ENCODE measurements at regions not wholly inside any gene's neighbourhood (a gene's known extent, or its start where the extent isn't known, plus 50 kb on each side); places are given as distances from the start of the nearest gene placed in this dataset.
A peak's percentile ranks its signal among the peaks of the same experiment; 100 is the strongest.
"Not testable (repeated sequence)": the region's sequence is repeated elsewhere in the genome, so short reads cannot be mapped to it uniquely, and the experiment has no call there.

DNA sequence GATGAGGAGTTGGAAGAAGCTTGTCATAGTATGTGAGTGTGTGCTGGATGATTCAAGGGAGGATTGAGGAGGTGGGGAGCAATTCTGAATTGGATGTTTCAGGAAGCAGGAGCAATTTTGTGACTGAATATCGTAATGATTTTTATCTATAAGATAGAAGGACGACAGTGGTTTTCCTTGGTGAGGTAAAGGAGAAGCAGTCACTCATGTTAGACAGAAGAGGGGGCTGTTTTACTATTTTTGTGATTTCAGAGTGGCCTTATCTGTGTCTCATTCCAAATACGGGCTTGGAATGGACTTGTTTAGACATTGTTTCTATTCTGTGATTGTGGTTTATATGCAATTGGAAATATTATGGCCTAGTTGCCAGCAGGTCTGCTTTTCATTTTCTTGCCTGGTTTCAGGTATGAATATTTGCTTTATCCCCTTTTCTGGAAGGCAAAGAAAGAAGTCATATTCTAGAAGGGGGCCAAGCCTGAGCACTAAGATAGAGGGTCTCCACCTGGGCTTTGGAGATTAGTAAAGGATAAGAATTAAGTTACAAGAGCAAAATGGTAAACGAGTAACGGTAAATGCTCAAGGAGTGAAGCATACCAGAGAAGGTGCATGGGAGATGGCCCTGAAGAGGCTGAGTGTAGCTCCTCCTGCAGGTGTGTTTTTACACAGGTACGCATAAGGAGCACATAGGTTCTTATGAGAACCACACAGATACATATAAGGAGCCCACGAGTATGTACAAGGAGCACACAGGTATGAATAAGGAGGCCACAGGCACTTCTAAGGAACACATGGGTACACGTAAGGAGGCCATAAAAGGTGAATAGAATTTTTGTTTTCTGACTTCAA, 124.6 kb upstream of the KCNAB1 start:
- no peak for DNase-seq

DNA sequence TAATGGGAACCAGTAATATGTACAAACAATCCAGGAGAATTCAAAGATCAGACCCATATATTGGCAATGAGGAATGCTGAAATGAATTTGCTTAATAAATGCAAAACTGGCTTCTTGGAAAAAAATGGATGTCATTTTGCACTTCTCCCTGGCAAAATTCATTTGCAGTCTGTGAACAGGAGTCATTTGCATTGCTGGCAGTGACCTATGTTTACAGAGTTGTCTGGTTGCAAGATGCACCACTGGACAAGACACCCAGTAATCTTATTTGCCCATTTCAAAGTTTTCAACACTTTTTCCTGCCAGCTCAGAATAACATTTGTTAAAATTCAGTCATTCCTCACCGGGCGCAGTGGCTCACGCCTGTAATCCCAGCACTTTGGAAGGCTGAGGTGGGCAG, 123.5 kb upstream of the KCNAB1 start:
- DNase-seq: no peak

DNA sequence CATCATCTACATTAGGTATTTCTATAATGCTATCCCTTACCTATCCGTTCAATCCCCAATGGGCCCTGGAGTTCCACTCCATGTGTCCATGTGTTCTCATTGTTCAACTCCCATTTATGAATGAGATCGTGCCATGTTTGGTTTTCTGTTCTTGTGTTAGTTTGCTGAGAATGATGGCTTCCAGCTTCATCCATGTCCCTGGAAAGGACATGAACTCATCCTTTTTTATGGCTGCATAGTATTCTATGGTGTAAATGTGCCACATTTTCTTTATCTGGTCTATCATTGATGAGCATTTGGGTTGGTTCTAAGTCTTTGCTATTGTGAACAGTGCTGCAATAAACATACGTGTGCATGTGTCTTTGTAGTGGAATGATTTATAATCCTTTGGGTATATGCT, 122.2 kb upstream of the KCNAB1 start:
- DNase-seq: not testable (repeated sequence)

DNA sequence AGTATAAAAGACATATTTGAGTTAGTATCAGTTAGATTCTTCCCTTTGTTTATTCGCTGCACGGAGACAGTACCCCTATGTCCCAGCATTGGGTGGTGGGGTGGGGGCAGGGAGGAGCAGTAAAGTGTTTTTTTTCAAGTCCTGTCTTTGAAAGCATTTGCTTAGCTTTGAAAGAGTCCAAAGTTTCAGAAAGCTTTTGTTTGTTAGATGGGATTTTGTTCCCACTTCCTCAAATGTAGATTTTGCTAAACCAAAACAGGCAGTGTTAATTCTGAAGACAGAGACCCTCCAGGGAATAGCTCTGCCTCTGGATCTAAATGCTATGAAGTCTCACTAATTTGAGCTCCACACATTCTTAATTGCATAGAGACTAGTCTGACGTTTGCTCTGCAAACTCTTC, 114.6 kb upstream of the KCNAB1 start:
- no peak for DNase-seq

DNA sequence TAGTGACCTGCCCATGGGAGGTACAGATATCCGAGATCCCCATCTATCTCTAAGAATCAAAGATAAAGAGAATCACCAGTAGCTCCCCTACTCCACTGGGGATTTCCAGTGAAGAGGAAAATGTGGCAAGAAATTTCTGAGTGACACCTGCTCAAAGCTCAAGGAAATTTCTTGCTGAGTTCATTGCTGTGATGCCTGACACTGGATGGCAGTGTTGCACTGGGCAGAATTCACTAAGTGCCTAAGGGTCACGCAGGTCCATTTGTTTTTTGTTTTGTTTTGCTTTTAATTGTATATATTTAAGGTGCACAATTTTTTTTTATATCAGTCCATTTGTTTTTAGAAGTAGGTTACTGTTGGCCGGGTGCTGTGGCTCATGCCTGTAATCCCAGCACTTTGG, 109.5 kb upstream of the KCNAB1 start:
- DNase-seq: no peak

DNA sequence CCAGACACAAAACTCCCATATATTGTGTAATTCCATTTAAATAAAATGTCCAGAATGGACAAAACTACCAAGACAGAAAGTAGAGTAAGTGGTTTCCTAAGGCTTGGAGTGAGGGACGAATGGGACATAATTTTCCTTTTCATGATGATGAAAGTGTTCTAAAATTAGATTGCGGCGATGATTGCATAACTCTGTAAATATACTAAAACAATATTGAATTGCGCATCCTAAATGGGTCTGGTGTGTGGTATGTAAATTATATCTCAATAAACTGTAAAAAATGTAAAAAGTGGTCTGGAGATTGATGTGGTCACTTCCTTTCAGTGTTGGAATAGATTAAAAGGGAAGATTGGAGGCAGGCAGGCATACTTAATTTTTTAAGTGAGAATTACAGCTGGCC, 105.9 kb upstream of the KCNAB1 start:
- no peak for DNase-seq

DNA sequence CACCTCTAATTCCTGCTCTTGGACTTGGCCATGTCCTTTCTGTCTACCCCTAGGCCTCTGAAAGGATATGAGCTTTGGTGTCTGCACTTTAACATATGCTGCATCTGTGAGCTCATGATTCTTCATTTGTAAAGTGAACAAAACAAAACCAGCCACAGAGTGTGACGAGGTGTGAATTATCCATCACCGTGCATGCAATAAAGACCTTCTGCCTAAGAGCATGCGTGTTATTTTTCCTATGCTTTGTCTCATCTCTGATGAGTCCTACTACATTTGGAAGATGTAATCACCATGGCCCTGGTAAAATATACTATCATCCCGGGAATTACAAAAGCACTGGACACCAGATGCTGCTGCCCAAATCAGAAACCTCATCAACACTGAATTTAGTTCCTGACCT, 103.5 kb upstream of the KCNAB1 start:
- DNase-seq: no peak

DNA sequence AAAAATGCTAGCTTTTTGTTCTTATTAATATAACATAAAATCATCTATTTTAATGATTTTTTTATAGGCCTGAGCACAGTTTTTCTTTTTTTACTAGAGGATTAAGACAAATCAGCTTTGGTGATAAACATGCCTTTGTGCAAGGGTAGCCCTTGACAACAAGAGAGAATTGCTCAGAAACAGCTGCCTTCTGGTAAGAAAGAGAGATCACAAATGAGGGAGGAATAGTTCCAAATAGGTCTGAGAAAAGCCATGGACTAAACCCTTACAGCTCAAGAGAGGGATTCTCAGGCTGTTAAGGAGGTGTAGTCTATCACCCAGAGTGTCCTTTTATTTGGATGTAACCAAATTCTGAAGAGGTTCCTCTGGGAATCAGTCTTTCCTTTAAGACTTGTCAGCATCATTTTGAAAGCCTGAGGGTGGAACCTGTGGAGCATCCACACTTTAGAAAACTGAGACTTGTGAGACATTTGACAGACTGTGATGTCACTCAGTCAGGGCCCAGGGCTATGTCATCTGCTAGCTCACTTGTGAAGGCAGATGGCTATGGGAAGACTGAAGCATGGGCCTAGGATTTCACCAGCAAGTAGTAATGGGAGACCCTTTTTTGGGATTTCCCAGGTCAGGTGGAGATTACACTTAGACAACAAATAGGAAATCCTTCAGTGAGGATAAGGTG, 102.9 kb upstream of the KCNAB1 start:
- no peak for DNase-seq

DNA sequence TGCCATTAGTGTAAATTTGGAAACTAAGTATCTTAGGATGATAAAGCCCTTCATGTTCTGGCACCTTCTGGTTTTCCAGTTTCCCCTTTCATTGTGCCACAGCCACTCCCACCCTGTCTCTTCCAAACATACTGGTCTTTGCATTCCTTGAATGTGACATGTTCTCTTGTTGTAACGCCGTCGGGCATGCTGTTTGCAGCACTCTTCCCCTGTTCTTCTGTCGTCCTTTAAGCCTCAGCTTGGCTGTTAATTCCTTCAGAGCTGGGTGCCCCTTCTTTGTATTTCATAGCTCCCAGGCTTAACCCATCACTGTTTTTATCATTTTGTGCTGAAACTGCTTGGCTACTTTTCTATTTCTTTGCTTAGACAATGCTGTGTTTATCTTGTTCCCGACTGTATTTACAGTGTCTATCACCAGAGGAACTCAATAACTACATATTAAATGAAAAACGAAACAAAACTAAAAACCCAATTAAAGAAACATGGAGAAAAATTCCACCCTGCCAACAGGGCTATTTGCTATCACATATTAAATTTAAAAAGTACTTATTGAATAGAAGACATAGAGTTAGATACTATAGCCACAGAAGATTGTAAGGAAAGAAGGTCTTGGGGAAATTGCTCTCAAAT, 95.4 kb upstream of the KCNAB1 start:
- DNase-seq: no peak

DNA sequence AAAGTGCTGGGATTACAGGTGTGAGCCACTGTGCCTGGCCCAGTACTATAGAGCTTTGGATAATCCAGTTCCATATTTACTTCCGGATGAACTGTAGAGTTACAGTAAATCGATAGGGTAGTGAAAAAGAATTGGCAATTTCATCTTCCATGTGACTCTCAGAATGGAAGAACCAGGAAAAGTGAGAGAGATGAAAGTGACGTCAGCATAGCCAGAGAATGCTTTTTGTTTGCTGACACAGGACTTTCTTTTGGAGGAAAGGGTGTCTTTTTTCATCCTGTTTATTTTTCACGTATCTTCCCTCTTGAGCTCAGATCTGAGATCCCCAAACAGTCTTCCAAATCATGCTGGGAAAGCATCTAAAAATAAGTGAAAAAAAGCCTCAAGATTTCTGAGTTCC, 91.2 kb upstream of the KCNAB1 start:
- DNase-seq: no peak

DNA sequence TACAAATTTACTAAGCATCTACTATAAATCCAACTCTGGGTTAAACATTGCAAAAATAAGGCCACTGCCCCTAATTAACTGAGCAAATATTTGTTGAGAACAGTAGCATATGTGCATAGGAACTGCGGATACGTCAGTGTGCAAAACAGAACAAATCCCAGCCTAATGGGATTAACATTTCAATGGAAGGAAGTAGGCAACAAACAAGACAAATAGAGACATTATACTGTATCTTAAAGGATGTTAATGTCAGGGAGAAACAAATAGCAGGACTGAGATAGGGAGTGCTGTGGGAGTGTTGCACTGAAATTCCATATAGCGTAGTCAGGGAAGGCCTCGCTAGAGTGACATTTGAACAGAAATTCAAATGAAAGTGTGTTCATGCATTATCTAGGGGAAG, 89.7 kb upstream of the KCNAB1 start:
- DNase-seq: no peak

DNA sequence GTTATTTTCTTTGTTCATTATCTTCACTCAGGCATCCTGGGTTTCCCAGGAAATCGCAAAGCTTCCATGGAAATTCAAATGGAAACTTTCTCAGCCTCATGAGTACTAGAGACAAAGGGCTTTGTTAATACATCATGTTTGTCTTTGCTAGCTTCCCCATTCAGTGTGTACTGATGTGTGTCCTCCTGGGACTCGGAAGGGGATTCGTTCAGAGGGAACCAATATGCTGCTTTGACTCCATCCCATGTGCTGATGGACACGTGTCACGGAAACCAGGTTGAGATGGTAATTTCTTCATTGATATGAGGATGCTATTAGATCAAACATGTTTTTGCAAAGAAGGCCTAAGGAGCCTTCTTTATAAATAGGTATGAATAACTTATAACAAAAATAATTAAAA, 87.0 kb upstream of the KCNAB1 start:
- DNase-seq: no peak

DNA sequence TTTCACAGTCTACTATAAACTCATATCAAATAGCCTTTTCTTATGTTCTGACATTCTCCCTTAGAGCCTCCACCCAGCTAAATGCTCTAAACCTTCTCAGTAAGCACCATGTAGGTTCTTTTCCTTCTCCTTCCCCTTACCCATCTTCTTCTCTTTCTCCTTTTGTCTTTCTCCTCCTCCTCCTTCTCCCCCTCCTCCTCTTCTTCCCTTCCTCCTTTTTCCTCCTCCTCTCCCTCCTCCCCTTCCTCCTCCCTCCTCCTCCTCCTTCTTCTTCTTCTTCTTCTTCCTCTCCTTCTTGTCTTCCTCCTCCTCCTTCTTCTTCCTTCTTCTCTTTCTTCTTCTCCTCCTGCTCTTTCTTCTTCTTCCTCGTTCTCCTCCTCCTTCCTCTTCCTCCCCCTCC, 85.2 kb upstream of the KCNAB1 start:
- DNase-seq: no peak

DNA sequence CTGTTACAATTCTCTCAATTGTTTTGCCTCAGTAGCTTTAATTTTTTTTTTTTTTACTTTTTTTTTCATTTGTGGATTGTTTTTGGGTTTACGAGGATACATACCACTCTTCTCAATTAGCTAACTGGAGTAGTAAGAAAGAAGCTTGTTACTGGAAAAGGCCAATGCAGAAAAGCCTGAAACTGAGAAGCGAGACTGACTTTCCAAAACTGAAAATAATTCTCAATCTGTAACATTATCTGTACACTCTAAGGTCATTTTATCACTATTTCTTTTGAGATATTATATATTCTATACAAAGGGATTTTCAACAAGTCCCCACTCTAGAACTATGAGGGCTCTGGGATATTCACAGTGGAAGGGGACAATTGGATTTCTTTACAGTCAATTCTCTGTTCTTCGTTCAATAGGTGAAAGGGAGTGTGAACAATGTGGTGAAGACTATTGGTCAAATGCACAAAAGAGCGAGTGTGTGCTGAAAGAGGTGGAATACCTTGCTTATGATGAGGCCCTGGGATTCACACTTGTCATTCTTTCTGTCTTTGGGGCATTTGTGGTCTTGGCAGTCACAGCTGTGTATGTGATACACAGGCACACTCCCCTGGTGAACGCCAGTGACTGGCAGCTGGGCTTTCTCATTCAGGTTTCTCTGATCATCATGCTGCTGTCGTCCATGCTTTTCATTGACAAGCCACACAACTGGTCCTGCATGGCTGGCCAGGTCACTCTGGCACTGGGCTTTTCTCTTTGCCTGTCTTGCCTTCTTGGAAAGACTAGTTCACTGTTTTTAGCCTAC, 83.9 kb upstream of the KCNAB1 start:
- no peak for DNase-seq

DNA sequence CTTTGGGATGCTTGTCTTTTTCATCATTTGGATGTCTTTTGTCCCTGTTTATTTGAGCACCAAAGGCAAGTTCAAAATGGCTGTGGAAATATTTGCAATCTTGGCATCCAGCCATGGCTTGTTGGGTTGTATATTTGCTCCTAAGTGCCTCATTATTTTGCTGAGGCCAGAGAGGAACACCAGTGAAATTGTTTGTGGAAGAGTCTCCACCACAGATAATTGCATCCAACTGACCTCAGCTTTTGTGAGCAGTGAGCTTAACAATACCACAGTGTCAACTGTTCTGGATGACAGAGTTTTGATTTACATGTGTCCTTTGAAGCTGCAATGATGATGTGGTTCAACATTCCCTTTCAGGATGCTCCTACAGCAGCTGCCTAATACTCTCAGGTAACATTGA, 83.0 kb upstream of the KCNAB1 start:
- DNase-seq: no peak

DNA sequence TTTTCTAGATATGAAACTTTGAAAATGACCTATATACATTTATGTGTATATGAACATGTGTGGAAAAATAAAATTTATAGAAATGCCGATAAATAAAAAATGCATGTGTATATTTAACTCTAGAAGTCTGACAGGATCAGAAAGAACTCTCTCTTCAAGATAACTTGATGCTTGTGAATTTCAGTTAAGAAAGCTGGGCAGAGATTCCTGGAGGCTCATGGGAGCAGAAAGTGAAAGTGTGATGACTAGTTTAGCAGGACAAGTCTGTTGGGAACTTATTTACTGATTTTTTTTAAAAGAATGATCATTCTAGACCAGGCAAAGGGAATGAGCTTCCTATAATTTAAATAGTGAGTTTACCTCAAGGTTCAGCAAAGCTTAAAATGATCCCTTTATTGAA, 81.5 kb upstream of the KCNAB1 start:
- DNase-seq: no peak

DNA sequence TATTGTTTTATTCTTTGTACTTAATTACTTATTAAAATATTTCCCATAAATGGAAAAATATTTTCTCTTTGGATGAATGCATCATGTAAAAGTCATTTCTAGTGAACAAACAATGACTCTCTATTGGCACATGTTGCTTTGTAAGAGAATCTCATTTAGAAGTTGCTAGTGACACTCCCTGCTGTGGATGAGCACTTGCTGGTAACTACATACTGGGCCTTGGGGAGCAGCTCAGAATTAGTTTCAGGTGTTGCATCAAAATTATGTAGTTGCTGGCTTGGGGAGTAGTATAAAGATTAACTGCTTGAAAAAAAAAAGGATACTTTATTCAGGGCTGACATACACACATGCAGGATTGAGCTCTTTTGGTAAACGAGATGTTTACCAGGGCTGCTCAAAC, 80.3 kb upstream of the KCNAB1 start:
- no peak for DNase-seq

DNA sequence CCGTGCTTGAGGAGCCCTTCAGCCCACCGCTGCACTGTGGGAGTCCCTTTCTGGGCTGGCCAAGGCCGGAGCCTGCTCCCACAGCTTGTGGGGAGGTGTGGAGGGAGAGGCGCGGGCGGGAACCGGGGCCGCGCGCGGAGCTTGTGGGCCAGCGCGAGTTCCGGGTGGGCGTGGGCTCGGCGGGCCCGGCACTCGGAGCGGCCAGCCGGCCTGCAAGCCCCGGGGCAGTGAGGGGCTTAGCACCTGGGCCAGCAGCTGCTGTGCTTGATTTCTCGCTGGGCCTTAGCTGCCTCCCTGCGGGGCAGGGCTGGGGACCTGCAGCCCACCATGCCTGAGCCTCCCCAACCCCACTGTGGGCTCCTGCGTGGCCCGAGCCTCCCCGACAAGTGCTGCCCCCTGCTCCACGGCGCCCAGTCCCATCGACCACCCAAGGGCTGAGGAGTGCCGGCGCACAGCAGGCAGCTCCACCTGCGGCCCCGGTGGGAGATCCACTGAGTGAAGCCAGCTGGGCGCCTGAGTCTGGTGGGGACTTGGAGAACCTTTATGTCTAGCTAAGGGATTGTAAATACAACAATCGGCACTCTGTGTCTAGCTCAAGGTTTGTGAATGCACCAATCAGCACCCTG, 79.0 kb upstream of the KCNAB1 start:
- DNase-seq: peak; percentile 8

DNA sequence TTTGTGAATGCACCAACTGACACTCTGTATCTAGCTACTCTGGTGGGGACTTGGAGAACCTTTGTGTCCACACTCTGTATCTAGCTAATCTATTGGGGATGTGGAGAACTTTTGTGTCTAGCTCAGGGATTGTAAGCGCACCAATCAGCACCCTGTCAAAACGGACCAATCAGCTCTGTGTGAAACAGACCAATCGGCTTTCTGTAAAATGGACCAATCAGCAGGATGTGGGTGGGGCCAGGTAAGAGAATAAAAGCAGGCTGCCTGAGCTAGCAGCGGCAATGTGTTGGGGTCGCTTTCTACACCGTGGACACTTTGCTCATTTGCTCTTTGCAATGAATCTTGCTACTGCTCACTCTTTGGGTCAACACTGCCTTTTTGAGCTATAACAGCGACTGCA, 78.5 kb upstream of the KCNAB1 start:
- not testable (repeated sequence) for DNase-seq

DNA sequence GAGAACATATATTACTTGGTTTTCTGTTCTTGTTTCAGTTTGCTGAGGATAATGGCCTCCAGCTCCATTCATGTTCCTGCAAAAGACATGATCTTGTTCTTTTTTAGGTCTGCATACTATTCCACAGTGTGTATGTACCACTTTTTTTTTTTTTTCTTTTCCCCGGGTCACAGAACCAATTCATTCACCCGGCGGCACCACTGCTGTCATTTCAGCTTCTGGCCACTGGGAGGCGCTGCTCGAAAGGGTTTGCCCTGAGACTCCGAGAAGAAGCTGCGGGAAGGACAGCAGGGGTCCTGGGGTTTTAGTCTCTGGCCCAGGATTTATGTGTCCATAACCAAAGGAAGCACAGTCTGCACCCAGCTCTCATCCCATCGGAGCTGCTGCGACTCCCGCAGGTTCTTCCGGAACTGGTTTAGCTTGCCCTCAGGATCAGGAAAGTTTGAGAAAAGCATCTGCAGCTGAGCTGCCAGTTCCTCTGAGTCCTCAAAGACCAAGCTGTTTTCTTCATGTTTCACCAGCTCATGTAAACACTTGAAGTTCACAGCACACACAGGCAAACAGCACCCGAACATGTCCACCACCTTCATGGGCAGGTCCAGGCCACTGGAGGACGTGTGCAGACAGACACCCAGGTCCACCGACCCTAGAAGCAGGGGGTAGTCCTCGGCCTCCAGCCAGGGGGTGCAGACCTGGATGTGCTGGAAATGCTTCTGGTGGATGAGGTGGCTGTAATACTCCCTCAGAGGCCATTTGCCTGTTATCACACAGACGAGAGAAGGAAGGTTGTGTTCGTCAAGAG, 76.3 kb upstream of the KCNAB1 start:
- not testable (repeated sequence) for DNase-seq

DNA sequence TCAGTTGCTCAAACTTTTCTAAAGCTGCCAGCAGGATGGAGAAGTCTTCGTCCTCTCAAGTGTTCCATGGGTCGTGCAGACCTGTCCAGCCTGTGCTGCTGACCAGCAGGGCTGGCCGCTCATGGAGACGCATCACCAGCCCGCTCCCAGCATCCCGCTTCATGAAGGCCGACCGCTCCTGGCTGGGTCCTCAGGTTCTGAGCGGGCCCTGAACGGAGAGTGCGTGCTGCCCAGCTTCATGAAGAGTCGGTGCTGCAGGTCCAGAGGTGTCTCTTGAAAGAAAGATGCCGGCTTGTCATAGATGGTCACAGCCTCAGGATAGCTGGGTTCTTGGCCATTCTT, 75.8 kb upstream of the KCNAB1 start:
- DNase-seq: no peak

DNA sequence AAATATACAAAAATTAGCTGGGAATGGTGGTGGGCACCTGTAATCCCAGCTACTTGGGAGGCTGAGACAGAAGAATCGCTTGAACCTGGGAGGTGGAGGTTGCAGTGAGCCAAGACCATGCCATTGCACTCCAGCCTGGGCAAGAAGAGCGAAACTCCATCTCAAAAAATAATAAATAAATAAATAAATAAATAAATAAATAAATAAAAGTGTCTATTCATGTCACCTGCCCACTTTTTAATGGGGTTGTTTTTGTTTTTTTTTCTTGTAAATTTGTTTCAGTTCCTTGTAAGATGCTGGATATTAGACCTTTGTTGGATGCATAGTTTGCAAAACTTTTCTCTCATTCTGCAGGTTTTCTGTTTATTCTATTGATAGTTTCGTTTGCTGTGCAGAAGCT, 71.9 kb upstream of the KCNAB1 start:
- DNase-seq: not testable (repeated sequence)
